MCF 10A (cell line): ENCODE measurements at regions not wholly inside any gene's neighbourhood (a gene's known extent, or its start where the extent isn't known, plus 50 kb on each side); places are given as distances from the start of the nearest gene placed in this dataset.

Source experiments
- BruUV-seq: library from RNA; stranded (reverse); fragments of 400-500 nt; replicated peaks from 2 replicates; lab custom pipeline; 2021; lab: Mats Ljungman, UMichigan
- CTCF ChIA-PET: fragments of 300-600 bp; sonication (Branson Sonifier 250); formaldehyde crosslinking; extraction: SDS; loops from one replicate; lab custom pipeline; 2021; ENCODE audit warnings: antibody characterized with exemption, inconsistent platforms; lab: Yijun Ruan, JAX
- POLR2A ChIA-PET: fragments of 300-600, 350-650 bp; sonication (Branson Sonifier 250); formaldehyde crosslinking; extraction: SDS; loops from one replicate; lab custom pipeline; 2020; ENCODE audit warnings: antibody characterized with exemption, inconsistent platforms; lab: Yijun Ruan, JAX
- DNase-seq: peaks from one replicate; pipeline ENCODE4 v3.0.0-alpha.2; 2018; ENCODE audit not compliant: unreplicated experiment
- H3K27ac Mint-ChIP-seq: one replicate; pipeline ENCODE4 v1.8.0; 2022; ENCODE audit warnings: mild to moderate bottlenecking, low read depth, mixed read lengths; ENCODE audit not compliant: unreplicated experiment
- H3K27me3 Mint-ChIP-seq: one replicate; pipeline ENCODE4 v1.8.0; 2022; ENCODE audit warnings: mixed read lengths; ENCODE audit not compliant: insufficient read depth, unreplicated experiment
- H3K36me3 Mint-ChIP-seq: one replicate; pipeline ENCODE4 v1.8.0; 2022; ENCODE audit warnings: mild to moderate bottlenecking, moderate library complexity, mixed read lengths; ENCODE audit not compliant: insufficient read depth, unreplicated experiment
- H3K4me1 Mint-ChIP-seq: one replicate; pipeline ENCODE4 v1.8.0; 2022; ENCODE audit warnings: mixed read lengths; ENCODE audit not compliant: insufficient read depth, unreplicated experiment
- H3K4me3 Mint-ChIP-seq: one replicate; pipeline ENCODE4 v1.8.0; 2022; ENCODE audit warnings: mild to moderate bottlenecking, moderate library complexity, mixed read lengths; ENCODE audit not compliant: unreplicated experiment
- H3K9me3 Mint-ChIP-seq: one replicate; pipeline ENCODE4 v1.8.0; 2022; ENCODE audit warnings: mixed read lengths; ENCODE audit not compliant: unreplicated experiment
- intact Hi-C: fragments of 100-400 bp; cut with micrococcal nuclease; formaldehyde crosslinking; loops from 2 replicates; pipeline ENCODE4 v1.14.1; 2022
- TF ChIP-seq, protein P1 (sequence below): fragments of 200-600 bp; IDR thresholded peaks from one replicate; pipeline ENCODE4 v1.8.0; 2022; ENCODE audit warnings: antibody characterized with exemption, mild to moderate bottlenecking; ENCODE audit not compliant: unreplicated experiment

DNA sequence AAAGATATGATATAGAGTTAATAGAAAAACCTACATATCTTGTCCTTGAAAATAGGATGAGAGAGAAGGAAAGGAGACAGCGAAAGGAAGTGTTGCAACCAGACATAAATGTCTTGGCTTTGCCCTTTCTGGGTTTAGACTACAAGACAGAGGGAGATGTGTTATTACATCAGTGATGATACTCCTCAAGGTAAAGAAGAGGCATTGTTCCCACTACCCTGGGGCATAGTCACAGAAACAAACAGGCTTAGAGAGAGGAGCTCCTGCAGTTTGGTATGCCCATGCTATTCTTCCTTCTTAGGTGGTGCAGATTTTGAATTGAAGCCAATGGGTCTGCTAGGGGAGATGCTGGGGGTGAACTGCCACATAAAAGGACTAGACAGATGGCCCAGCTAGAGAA lies 166.8 kb upstream of the RFX3 start:
- Mint-ChIP-seq H3K36me3 (no peaks in the 10 kb centered on the region), H3K4me1 (no peaks in the 10 kb centered on the region), H3K27me3 (no peaks in the 10 kb centered on the region), H3K27ac (no peak overlapping the region), H3K4me3 (no peak overlapping the region), H3K9me3 (no peaks in the 10 kb centered on the region)
- peak; percentile 1 for DNase-seq
- CTCF ChIA-PET, result no interaction called here
- POLR2A ChIA-PET, result no interaction called here
- intact Hi-C loops, result no loop called here
- TF ChIP-seq, protein P1, sequence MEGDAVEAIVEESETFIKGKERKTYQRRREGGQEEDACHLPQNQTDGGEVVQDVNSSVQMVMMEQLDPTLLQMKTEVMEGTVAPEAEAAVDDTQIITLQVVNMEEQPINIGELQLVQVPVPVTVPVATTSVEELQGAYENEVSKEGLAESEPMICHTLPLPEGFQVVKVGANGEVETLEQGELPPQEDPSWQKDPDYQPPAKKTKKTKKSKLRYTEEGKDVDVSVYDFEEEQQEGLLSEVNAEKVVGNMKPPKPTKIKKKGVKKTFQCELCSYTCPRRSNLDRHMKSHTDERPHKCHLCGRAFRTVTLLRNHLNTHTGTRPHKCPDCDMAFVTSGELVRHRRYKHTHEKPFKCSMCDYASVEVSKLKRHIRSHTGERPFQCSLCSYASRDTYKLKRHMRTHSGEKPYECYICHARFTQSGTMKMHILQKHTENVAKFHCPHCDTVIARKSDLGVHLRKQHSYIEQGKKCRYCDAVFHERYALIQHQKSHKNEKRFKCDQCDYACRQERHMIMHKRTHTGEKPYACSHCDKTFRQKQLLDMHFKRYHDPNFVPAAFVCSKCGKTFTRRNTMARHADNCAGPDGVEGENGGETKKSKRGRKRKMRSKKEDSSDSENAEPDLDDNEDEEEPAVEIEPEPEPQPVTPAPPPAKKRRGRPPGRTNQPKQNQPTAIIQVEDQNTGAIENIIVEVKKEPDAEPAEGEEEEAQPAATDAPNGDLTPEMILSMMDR, result no peak
- no TSS peak for BruUV-seq

DNA sequence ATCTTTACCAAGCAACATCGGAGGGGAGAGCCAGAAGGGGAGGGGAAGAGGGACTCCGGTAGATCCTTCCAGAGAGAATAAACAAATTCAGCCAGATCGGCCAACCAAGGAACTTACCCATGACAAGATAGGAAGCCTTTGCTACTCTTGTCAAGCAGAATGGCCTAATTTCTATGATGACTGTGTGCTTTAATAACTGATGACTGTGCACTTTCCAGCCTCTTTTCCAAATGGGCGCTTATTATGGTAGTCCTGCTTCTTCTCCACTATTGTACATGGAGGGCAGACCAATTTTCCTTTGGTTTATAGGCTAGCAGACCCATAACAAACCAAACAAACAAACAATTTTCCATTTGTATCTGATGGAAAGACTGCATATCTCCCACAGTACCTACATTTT lies 163.8 kb upstream of the RFX3 start:
- DNase-seq, result no peak
- ChIA-PET CTCF (no interaction called here), POLR2A (no interaction called here)
- no peak overlapping the region for H3K4me3 Mint-ChIP-seq
- H3K9me3 Mint-ChIP-seq, result peaks cover 7% of the 10 kb centered on the region
- no peaks in the 10 kb centered on the region for H3K27me3 Mint-ChIP-seq
- no peaks in the 10 kb centered on the region for H3K4me1 Mint-ChIP-seq
- TF ChIP-seq, protein P1, result no peak
- intact Hi-C loops, result no loop called here
- no TSS peak for BruUV-seq
- H3K27ac Mint-ChIP-seq, result no peak overlapping the region
- no peaks in the 10 kb centered on the region for H3K36me3 Mint-ChIP-seq

DNA sequence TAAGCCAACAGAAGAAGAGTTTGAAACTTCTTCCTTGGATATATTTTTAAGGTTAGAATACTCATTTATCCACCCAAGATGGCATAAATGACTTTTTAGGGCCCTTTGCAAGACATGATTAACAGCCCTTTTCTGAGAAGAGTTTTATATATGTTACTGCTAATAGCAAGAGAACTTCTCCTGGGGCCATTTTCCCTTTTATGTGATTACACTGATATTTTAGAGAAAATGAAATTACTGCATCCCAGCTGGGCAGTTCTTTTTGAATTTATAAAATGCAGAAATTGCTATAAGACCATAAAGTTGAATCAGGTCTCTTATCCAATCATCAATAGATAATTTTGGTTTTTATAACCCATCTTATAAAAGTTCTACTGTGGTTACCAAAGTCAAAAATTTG lies 161.3 kb upstream of the RFX3 start:
- H3K36me3 Mint-ChIP-seq, result no peaks in the 10 kb centered on the region
- intact Hi-C loops, result no loop called here
- H3K4me1 Mint-ChIP-seq, result no peaks in the 10 kb centered on the region
- no peak for DNase-seq
- CTCF ChIA-PET, result interaction anchor here (0.7 kb wide), 1 partner anchor 652 kb away, joined by 3 read pairs; no protein-coding TSS in a partner anchor
- POLR2A ChIA-PET, result no interaction called here
- H3K4me3 Mint-ChIP-seq, result no peak overlapping the region
- H3K27me3 Mint-ChIP-seq, result no peaks in the 10 kb centered on the region
- no peak overlapping the region for H3K27ac Mint-ChIP-seq
- TF ChIP-seq, protein P1, result no peak
- no TSS peak for BruUV-seq
- peaks cover 7% of the 10 kb centered on the region for H3K9me3 Mint-ChIP-seq

DNA sequence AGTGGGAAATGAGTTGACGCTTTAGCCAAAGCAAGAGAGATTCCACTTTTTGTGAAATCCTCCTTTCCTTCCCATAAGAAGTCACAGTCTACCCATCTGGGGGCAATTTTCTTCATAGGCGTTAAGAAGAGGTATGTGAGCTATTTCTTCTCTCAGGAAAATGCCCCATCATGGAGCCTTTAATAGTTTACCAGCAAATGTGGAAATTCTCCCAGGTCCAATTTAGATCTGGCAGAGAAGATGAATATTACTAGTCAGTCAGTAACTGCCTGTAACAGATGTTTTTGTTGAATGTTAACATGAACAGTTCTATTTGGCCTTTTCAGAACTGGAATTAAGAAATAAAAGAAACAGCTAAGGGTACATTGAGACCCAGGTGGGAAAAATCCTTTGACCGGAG lies 156.4 kb upstream of the RFX3 start:
- POLR2A ChIA-PET, result no interaction called here

More for the DNA sequence above, 156.4 kb upstream of the RFX3 start:
- Mint-ChIP-seq H3K4me1 (no peaks in the 10 kb centered on the region), H3K36me3 (no peaks in the 10 kb centered on the region), H3K4me3 (no peak overlapping the region), H3K27ac (no peak overlapping the region), H3K9me3 (peaks cover 7% of the 10 kb centered on the region), H3K27me3 (no peaks in the 10 kb centered on the region)
- BruUV-seq, result no TSS peak
- TF ChIP-seq, protein P1, result no peak
- intact Hi-C loops, result no loop called here
- DNase-seq, result no peak
- CTCF ChIA-PET, result interaction anchor here (0.5 to 1.5 kb wide), 4 partner anchors 12 to 822 kb away, joined by 3 read pairs; no protein-coding TSS in a partner anchor
